ENCODE measurements at regions not wholly inside any gene's neighbourhood (a gene's known extent, or its start where the extent isn't known, plus 50 kb on each side); places are given as distances from the start of the nearest gene placed in this dataset.

GRCh38 chr1:239538239-239538988, 152.0 kb downstream of the CHRM3 start:
- Histone ChIP-seq H3K36me3 (ENCODE audit: low read depth) (no peaks in the 10 kb centered on the region), H3K9me3 (no peaks in the 10 kb centered on the region), H3K4me1 (ENCODE audit: low read depth) (no peaks in the 10 kb centered on the region), H3K4me3 (no peak overlapping the region)
- intact Hi-C loops (cut with DNase I, micrococcal nuclease), result no loop called here
- no peak for TF ChIP-seq CTCF (IDR thresholded peaks at IDR 0.05)
- DNase-seq (peak in 1 of 3 donors; percentile 26), ATAC-seq (no peak)

DNA sequence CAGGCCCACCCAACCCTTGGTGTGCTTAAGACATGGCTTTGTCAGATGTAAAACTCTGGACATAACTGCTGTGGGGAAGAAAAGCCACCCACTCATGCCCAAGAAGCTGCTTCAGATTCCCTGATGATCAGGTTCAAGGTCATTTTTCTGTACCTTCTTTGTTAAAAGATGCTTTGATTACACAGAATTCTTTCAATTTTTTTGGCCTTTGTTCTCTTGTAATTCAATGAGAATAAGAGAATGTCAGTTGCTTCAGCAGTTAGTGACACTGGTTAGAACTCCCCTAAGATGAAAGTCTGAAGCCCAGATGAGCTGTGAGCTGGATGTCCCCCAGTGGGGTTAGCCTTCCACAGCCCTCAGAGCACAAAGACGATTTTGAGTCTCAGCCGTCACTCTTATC, 152.7 kb downstream of the CHRM3 start:
- Histone ChIP-seq H3K4me3 (no peak overlapping the region), H3K36me3 (ENCODE audit: low read depth) (no peaks in the 10 kb centered on the region), H3K4me1 (ENCODE audit: low read depth) (no peaks in the 10 kb centered on the region), H3K9me3 (no peaks in the 10 kb centered on the region)
- DNase-seq, result no peak
- no peak for ATAC-seq
- no peak for TF ChIP-seq CTCF (IDR thresholded peaks at IDR 0.05)
- intact Hi-C loops (cut with DNase I, micrococcal nuclease), result no loop called here

GRCh38 chr1:239539812-239540211, 153.4 kb downstream of the CHRM3 start:
- TF ChIP-seq CTCF (IDR thresholded peaks at IDR 0.05), result no peak
- Histone ChIP-seq H3K4me1 (ENCODE audit: low read depth) (no peaks in the 10 kb centered on the region), H3K9me3 (no peaks in the 10 kb centered on the region), H3K36me3 (ENCODE audit: low read depth) (no peaks in the 10 kb centered on the region), H3K4me3 (no peak overlapping the region)
- intact Hi-C loops (cut with DNase I, micrococcal nuclease), result no loop called here
- ATAC-seq (peak; percentile 51), DNase-seq (no peak)

DNA sequence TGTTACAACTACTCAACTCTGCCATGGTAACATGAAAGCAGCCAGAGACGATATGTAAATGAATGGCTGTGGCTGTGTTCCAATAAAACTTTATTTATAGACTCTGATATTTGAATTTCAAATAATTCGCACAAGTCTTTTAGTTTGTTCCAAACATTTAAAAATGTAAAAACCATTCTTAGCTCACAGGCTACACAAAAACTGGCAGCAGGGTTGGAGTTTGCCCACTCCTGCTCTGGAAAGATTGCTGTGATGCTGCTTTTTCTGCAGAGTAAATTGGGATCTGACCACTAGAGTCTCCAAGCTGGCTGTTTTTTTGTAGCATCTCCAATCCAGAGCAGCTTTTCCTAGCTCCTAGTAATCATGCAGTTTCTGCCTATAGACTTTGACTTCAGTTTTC, 157.5 kb downstream of the CHRM3 start:
- Histone ChIP-seq H3K9me3 (no peaks in the 10 kb centered on the region), H3K4me1 (ENCODE audit: low read depth) (no peaks in the 10 kb centered on the region), H3K36me3 (ENCODE audit: low read depth) (no peaks in the 10 kb centered on the region), H3K4me3 (no peak overlapping the region)
- no peak for DNase-seq
- ATAC-seq, result no peak
- no peak for TF ChIP-seq CTCF (IDR thresholded peaks at IDR 0.05)
- intact Hi-C loops (cut with DNase I, micrococcal nuclease), result no loop called here

- Histone ChIP-seq H3K36me3 (ENCODE audit: low read depth) (no peaks in the 10 kb centered on the region), H3K4me1 (ENCODE audit: low read depth) (no peaks in the 10 kb centered on the region), H3K4me3 (no peak overlapping the region), H3K9me3 (no peaks in the 10 kb centered on the region)
- no peak for TF ChIP-seq CTCF (IDR thresholded peaks at IDR 0.05)
- no peak for DNase-seq
- intact Hi-C loops (cut with DNase I, micrococcal nuclease), result no loop called here
- ATAC-seq, result no peak
Observed at GRCh38 chr1:239545466-239545865, 159.1 kb downstream of the CHRM3 start.

DNA sequence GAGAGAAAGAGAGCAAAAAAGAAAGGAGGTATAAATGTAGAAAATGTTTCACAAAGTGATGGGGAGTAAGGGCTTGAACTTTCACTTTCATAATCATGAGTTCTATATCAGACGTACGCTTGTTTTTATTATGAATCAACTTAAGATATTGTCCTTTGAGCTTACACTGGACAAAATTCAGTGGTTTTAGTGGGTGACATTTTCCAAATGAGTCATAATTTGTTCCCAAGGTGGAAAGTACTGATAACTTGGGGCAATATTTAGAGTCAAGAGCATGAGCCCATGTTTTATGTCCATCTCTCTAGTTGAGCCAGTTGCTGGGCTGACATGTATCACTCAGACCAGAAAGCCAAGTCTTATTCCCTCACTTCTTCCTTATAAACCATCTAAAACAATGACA, 161.6 kb downstream of the CHRM3 start:
- H3K9me3 ChIP-seq, result no peaks in the 10 kb centered on the region
- H3K4me3 ChIP-seq, result no peak overlapping the region
- no peak for ATAC-seq
- H3K36me3 ChIP-seq (ENCODE audit: low read depth), result no peaks in the 10 kb centered on the region
- intact Hi-C loops (cut with DNase I, micrococcal nuclease), result no loop called here
- DNase-seq, result no peak
- no peak for TF ChIP-seq CTCF (IDR thresholded peaks at IDR 0.05)
- H3K4me1 ChIP-seq (ENCODE audit: low read depth), result no peaks in the 10 kb centered on the region
